ENCODE measurements at regions not wholly inside any gene's neighbourhood (a gene's known extent, or its start where the extent isn't known, plus 50 kb on each side); places are given as distances from the start of the nearest gene placed in this dataset.
A peak's percentile ranks its signal among the peaks of the same experiment; 100 is the strongest.

DNA sequence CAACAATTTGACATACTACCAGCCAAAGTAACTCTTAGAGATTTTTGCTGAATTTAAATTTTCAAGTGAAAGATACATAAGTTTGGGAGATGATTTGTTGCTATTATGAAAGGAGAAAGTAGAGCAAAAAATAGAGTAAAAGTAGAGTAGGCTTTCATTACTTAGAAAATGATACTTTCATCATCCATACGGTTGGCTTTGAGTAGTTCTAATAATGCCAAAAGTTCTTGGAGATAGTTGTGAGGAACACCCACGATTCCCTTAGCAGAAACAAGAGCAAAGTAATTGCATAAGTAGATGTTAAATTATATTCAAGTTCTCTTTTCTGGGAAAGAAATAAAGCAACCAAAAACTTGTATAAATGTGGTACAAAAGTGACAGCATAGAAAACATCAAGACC is 95.0 kb upstream of the VAV3 start:
- DNase-seq (ENCODE audit: low read depth in 1 of 2, low spot score in 2 of 2), result no peak
- H3K4me3 ChIP-seq, result no peak overlapping the region
- H3K27ac ChIP-seq, result no peak overlapping the region
- no peaks in the 10 kb centered on the region for H3K9me3 ChIP-seq (replicated peaks)
- no peaks in the 10 kb centered on the region for H3K27me3 ChIP-seq (replicated peaks)
- no peaks in the 10 kb centered on the region for H3K36me3 ChIP-seq
- no peaks in the 10 kb centered on the region for H3K4me1 ChIP-seq (replicated peaks)

DNA sequence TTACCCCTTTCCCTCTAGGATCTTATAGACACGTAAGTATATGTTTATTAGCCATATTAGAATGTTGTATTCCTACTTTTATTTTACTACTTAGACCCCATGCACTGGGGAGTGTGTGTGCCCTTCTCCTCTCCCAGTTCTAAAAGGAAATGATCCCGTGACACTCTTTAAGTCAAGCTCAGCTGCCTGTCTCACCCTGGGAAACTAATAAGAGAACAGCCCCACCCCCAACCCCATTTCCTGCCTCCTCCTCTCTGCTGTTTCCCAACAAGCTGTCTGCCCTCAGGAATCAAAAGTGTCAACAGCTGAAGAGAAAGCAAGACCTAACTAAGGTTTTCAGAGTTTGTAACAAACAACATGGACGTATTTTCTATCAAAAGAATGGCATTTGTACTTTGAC is 92.6 kb upstream of the VAV3 start:
- no peak for DNase-seq (ENCODE audit: low read depth in 1 of 2, low spot score in 2 of 2)
- H3K27ac ChIP-seq, result no peak overlapping the region
- no peaks in the 10 kb centered on the region for H3K27me3 ChIP-seq (replicated peaks)
- no peaks in the 10 kb centered on the region for H3K9me3 ChIP-seq (replicated peaks)
- H3K4me1 ChIP-seq (replicated peaks), result no peaks in the 10 kb centered on the region
- H3K4me3 ChIP-seq, result no peak overlapping the region
- no peaks in the 10 kb centered on the region for H3K36me3 ChIP-seq

DNA sequence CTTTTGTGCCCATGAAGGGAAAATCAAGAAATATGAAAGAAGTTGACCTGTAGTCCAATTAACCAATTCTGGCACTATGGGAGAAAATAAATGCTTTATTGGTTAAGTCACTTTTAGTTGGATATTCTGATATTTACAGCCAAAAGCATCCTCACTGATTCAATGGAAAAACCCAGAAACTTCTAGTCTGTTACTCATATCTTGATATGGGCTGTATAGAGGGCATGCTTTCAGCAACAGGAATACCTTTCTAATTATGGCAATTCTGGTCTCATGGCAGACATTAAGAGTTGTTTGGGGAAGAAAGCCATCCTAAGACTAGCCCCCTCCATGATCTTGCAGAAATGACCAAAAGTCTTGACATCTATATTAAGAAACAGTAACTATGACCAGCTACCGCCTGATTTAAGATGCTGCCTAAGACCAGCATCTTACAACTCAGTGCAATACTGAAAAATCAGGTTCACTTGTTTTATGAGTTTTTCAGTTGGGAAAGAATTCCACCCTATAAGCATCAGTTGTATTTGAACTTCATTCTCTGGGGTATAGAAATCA is 91.5 kb upstream of the VAV3 start:
- no peak overlapping the region for H3K4me3 ChIP-seq
- no peaks in the 10 kb centered on the region for H3K36me3 ChIP-seq
- H3K27me3 ChIP-seq (replicated peaks), result no peaks in the 10 kb centered on the region
- H3K4me1 ChIP-seq (replicated peaks), result no peaks in the 10 kb centered on the region
- no peak overlapping the region for H3K27ac ChIP-seq
- no peak for DNase-seq (ENCODE audit: low read depth in 1 of 2, low spot score in 2 of 2)
- H3K9me3 ChIP-seq (replicated peaks), result no peaks in the 10 kb centered on the region

DNA sequence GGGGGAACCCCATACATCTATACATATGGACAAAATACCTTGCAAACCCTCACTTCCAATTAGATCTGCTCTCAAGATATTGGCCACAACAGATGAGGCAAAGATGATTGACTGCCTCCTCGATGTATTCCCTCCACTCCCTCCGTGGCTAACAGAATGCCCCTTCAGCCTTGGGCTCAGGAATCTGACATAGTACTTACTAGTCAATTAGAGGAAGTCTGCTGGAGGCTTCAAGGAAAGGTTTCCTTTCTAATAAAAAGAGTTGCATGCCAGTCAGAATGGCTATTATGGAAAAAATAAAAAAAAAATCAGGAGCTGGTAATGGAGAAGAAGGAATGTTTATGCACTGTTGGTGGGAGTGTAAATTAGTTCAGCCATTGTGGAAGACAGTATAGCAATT is 90.4 kb upstream of the VAV3 start:
- H3K36me3 ChIP-seq, result no peaks in the 10 kb centered on the region
- H3K9me3 ChIP-seq (replicated peaks), result no peaks in the 10 kb centered on the region
- DNase-seq (ENCODE audit: low read depth in 1 of 2, low spot score in 2 of 2), result no peak
- H3K27me3 ChIP-seq (replicated peaks), result no peaks in the 10 kb centered on the region
- H3K27ac ChIP-seq, result no peak overlapping the region
- H3K4me1 ChIP-seq (replicated peaks), result no peaks in the 10 kb centered on the region
- H3K4me3 ChIP-seq, result no peak overlapping the region

DNA sequence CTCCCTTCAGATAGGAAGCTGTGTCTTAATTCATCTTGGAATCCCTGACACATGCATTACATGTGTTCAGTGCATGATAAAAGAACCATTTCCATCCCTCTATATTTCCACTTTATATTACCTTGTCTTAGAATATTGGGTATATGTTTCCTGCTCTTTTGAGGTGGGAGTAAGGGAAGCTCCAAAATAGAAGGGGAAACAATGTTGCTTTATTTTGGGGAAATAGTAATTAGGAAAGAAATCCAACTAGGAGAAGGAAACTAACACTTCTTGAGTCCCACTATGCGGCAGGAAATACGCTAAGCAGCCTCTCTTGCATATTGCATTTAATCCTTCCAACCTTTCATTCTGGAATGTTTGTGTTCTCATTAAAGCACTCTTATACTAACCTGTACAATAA is 89.4 kb upstream of the VAV3 start:
- no peak for DNase-seq (ENCODE audit: low read depth in 1 of 2, low spot score in 2 of 2)
- no peaks in the 10 kb centered on the region for H3K36me3 ChIP-seq
- H3K27me3 ChIP-seq (replicated peaks), result no peaks in the 10 kb centered on the region
- no peak overlapping the region for H3K27ac ChIP-seq
- no peak overlapping the region for H3K4me3 ChIP-seq
- no peaks in the 10 kb centered on the region for H3K9me3 ChIP-seq (replicated peaks)
- no peaks in the 10 kb centered on the region for H3K4me1 ChIP-seq (replicated peaks)

DNA sequence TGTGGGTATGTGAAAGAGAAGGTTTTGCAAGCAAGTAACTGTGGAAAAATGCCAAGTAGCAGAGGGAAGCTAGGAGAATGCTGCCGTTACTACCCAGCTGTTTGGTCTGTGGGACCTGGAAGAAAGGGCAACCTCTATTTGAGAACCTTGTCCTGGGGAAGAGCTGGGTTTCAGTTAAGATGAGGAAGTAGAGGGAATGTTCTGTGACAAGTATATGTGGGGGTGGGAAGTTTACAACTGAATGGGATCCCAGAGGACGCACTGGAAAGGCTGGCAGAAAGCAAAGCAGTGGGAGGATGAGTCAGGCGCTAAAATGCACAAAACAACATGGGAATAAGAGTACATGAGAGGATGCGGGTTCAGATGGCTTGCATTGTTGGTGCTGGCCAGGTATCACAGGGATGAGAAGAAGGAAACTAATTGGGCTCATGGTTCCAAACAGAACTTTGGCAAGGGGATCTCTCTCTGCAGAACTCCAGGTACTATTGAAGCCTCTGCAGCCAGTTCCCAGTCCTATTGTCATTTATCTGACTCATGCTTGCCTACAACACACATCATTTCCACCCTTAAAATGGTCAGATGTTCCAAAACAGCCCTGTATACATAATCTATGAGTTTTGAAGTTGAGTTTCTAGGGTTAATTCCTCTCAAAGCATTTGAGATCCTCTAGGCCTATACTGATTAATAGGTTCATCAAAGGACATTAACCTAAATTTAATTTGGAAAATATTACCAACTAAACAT is 88.5 kb upstream of the VAV3 start:
- DNase-seq (ENCODE audit: low read depth in 1 of 2, low spot score in 2 of 2), result no peak
- Histone ChIP-seq H3K9me3 (replicated peaks) (no peaks in the 10 kb centered on the region), H3K4me3 (no peak overlapping the region), H3K36me3 (no peaks in the 10 kb centered on the region), H3K27ac (no peak overlapping the region), H3K4me1 (replicated peaks) (no peaks in the 10 kb centered on the region), H3K27me3 (replicated peaks) (no peaks in the 10 kb centered on the region)

DNA sequence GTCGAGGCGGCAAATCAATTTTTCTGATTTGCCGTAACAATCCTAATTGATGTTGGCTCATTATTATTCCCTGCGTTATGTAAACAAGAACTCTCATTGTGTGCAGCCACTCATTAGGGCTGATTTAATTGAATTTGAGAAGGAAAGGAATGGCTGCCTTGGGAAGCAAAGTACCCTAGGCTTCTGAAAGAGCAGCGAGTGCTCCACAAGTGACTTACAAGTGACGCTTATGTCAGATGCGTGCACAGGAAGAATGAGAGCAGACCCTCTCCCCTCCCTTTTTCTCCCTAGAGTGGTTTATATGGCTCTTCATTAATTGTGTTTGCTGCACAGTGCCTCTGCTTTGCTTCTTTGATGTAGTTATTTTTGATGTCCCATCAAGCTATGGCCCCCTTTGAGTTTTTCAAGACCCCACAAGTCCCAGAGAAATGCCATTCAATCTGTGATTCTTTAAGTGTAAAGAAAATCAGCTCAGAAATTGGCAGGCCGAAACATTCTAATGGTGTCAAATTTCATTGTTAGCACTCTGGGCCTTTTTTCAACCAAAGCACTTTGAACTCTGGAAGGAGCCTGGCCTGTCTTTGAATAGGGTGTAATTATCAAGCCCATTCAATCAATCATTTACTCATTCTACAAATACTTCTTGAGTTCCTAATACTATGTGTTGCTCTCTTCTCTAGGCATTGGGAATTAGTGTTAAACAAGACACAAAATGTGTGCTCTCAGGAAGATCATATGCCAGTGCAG is 86.8 kb upstream of the VAV3 start:
- no peaks in the 10 kb centered on the region for H3K4me1 ChIP-seq (replicated peaks)
- no peak overlapping the region for H3K4me3 ChIP-seq
- no peaks in the 10 kb centered on the region for H3K9me3 ChIP-seq (replicated peaks)
- no peak overlapping the region for H3K27ac ChIP-seq
- no peaks in the 10 kb centered on the region for H3K36me3 ChIP-seq
- no peaks in the 10 kb centered on the region for H3K27me3 ChIP-seq (replicated peaks)
- DNase-seq (ENCODE audit: low read depth in 1 of 2, low spot score in 2 of 2), result no peak

DNA sequence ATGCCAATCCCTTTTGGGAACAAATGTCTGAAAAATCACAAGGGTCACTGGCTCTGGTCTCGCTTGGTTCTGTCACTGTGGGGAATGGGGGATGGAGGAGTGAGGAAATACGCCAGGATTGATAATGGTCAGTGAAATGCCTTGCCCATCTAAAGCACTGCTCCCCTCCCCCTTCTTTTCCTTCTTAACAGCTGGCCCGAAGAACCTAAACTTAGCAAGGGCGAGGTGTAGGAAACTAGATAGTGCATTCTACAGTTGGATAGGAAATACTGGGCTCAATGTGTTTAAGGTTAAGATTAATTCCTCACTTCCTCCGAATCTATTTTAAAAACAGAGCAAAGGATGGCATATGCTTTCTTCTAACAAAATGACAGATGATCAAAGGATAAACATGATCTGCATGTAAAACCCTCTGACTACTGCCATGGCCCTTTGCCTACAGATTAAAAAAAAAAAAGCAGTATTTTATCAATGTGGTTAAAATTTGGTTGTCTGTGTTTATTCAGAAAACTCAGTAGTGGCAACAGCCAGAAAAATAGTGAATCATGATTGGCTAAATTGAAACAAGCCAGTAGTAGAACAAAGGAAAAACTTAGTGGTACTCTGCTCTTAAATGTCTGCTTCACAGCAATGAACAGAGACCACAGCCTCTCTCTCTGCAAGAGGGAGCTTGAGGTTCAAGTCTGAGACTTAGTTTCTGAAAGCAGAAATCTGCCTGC is 86.1 kb upstream of the VAV3 start:
- no peak overlapping the region for H3K27ac ChIP-seq
- DNase-seq (ENCODE audit: low read depth in 1 of 2, low spot score in 2 of 2), result no peak
- H3K4me3 ChIP-seq, result no peak overlapping the region

DNA sequence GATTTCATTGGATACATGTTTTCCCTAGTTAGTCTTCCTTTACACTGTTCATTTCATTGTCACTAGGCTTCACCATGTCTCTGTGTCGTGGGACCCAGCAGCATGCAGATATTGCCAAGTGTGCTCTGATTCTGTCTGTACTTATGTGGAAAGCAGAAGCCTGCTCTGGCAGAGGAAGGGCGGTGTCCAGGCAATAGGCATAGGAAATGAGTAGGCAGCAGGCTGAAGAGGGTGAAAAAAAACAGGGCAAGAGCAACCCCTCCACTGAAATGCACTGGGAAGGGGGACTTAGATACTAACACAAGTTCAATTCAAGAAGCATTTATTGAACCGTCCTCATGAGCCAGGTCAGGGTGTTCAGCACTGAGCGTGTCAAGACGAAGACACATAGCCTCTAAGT is 85.2 kb upstream of the VAV3 start:
- DNase-seq (ENCODE audit: low read depth in 1 of 2, low spot score in 2 of 2), result no peak

More for the DNA sequence above, 86.1 kb upstream of the VAV3 start:
- no peaks in the 10 kb centered on the region for H3K9me3 ChIP-seq (replicated peaks)
- no peaks in the 10 kb centered on the region for H3K27me3 ChIP-seq (replicated peaks)
- H3K36me3 ChIP-seq, result no peaks in the 10 kb centered on the region
- H3K4me1 ChIP-seq (replicated peaks), result no peaks in the 10 kb centered on the region

DNA sequence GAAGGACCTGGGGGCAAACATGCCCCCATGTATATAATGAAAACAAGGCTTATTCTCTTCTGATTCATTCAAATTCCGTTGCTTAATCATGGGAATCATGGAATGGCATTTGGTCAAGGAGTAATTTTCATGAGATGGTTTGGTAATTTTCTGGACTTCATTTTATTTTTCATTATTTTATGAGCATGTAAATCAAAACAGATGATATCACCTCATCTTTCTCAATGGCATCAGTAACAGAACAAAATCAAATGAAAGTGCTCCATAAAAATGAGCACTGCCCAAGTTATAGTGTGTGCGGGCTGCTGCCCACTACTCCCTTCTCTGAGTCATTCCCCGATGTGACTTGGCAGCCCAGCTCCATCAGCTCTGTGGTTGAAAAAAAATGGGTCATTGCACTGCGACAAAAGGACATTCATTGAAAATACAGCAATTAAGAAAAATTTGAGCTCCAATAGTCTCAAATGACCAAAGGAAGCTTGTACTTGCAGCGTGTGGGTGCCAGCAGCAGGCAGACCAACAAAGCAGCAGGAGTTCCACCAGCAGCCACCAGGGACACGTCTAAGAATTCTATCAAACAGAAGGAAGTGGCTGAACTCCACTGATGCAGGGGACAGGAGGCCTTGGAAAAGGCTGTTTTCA is 84.3 kb upstream of the VAV3 start:
- H3K27ac ChIP-seq, result no peak overlapping the region
- H3K36me3 ChIP-seq, result no peaks in the 10 kb centered on the region
- H3K4me3 ChIP-seq, result no peak overlapping the region
- no peaks in the 10 kb centered on the region; the same call in 1 of the 2 replicates for H3K27me3 ChIP-seq (replicated peaks)
- H3K4me1 ChIP-seq (replicated peaks), result no peaks in the 10 kb centered on the region
- DNase-seq (ENCODE audit: low read depth in 1 of 2, low spot score in 2 of 2), result peak in 1 of 2 experiments; percentile 10
- H3K9me3 ChIP-seq (replicated peaks), result no peaks in the 10 kb centered on the region

More for the DNA sequence above, 85.2 kb upstream of the VAV3 start:
- Histone ChIP-seq H3K4me3 (no peak overlapping the region), H3K27ac (no peak overlapping the region), H3K9me3 (replicated peaks) (no peaks in the 10 kb centered on the region), H3K27me3 (replicated peaks) (no peaks in the 10 kb centered on the region; the same call in 1 of the 2 replicates), H3K36me3 (no peaks in the 10 kb centered on the region), H3K4me1 (replicated peaks) (no peaks in the 10 kb centered on the region)

DNA sequence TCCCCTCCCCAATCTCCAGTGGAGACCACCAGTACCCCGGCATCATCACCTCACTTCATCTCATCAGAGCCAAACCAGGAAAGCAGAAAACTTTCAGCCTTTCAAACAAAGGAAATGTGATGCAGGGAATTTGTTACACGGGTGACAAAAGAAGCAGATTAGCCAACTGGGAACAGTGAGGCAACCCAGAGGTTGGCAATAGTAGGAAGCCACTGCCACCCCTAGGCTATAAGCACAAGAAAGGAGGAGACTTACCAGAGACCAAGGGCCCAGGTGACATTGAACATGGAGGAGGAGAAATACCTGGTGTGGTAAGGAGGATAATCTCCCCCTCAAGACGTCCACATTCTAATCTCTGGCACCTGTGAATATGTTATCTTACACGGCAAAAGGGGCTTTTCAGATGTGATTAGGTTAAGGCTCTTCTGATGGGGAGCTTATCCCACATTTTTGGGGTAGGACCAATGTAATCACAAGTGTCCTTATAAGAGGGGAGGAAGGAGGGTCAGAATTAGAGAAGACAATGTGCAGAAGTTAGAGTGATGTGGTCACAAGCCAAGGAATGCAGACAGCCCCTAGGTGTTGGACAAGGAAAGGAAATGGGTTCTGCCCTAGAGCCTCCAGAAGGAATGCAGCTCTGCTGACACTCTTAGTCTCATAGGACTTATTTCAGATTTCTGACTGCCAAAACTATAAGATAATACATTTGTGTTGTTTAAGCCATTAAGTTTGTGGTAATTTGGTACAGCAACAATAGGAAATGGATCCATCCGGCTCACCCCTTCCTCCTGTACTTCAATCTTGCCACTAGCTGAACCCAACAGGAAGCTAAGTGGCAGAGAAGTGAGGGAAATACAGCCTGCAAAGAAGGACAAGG is 83.6 kb upstream of the VAV3 start:
- Histone ChIP-seq H3K9me3 (replicated peaks) (no peaks in the 10 kb centered on the region), H3K36me3 (no peaks in the 10 kb centered on the region), H3K27me3 (replicated peaks) (no peaks in the 10 kb centered on the region; the same call in 1 of the 2 replicates), H3K4me1 (replicated peaks) (no peaks in the 10 kb centered on the region), H3K27ac (no peak overlapping the region), H3K4me3 (no peak overlapping the region)
- no peak for DNase-seq (ENCODE audit: low read depth in 1 of 2, low spot score in 2 of 2)

DNA sequence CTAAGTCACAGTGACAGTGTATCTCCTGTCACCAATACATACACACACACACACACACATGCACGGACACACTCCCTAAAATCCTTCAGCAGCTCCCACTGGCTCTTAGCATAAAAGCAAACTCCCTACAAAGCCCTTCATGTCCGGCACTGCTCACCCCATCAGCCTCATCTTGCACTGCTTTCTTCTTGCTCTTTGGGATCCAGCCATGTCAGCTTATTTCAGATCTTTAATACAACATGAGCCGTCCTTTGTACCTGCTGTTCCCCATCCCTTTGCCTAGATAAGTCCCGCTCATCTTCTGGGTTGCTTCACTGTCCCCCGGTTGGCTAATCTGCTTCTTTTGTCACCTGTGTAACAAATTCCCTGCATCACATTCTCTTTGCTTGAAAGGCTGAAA is 82.1 kb upstream of the VAV3 start:
- no peak for DNase-seq (ENCODE audit: low read depth in 1 of 2, low spot score in 2 of 2)
- Histone ChIP-seq H3K4me1 (replicated peaks) (no peaks in the 10 kb centered on the region), H3K36me3 (no peaks in the 10 kb centered on the region), H3K27ac (no peak overlapping the region), H3K4me3 (no peak overlapping the region), H3K27me3 (replicated peaks) (no peaks in the 10 kb centered on the region; the same call in 1 of the 2 replicates), H3K9me3 (replicated peaks) (no peaks in the 10 kb centered on the region)

DNA sequence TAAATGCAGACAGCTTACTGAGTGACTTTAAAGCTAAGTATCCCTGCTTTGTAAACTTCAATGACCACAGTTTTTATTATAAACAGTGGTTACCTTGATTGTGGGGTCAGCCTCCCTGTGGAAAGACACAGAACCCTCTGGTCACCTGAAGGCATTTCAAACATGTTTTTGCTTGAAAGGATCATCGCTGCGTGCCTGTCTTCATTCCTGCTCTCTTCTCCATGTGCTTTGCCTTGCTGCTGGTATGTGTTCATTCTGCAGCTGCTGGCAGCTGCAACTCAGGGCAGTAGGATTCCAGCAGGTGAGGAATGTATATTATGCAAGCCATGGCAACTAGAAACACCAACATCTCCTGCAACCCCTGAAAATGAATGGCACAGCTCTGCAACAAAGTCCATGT is 81.0 kb upstream of the VAV3 start:
- no peak for DNase-seq (ENCODE audit: low read depth in 1 of 2, low spot score in 2 of 2)
- H3K27ac ChIP-seq, result no peak overlapping the region
- H3K9me3 ChIP-seq (replicated peaks), result no peaks in the 10 kb centered on the region
- no peaks in the 10 kb centered on the region; the same call in 1 of the 2 replicates for H3K27me3 ChIP-seq (replicated peaks)
- no peaks in the 10 kb centered on the region for H3K36me3 ChIP-seq
- no peak overlapping the region for H3K4me3 ChIP-seq
- H3K4me1 ChIP-seq (replicated peaks), result no peaks in the 10 kb centered on the region

Data from SJSA1 (cell line).